ENCODE measurements at regions not wholly inside any gene's neighbourhood (a gene's known extent, or its start where the extent isn't known, plus 50 kb on each side); places are given as distances from the start of the nearest gene placed in this dataset.
A peak's percentile ranks its signal among the peaks of the same experiment; 100 is the strongest.

GRCh38 chr13:53732664-53733063 lies 704.1 kb downstream of the OLFM4 start:
- Histone ChIP-seq H3K36me3 (ENCODE audit: insufficient read depth, low read depth, low read length) (no peaks in the 10 kb centered on the region), H3K4me1 (ENCODE audit: insufficient read depth, low read length) (no peaks in the 10 kb centered on the region), H3K4me3 (ENCODE audit: low read length) (no peak overlapping the region), H3K27me3 (ENCODE audit: insufficient read depth, low read length) (no peaks in the 10 kb centered on the region), H3K9ac (ENCODE audit: low read depth, low read length) (no peak overlapping the region), H3K27ac (ENCODE audit: low read length) (no peak overlapping the region), H3K9me3 (ENCODE audit: insufficient read depth, low read depth, low read length) (no peaks in the 10 kb centered on the region)

- Histone ChIP-seq H3K36me3 (ENCODE audit: insufficient read depth, low read depth, low read length) (no peaks in the 10 kb centered on the region), H3K4me3 (ENCODE audit: low read length) (no peak overlapping the region), H3K27me3 (ENCODE audit: insufficient read depth, low read length) (no peaks in the 10 kb centered on the region), H3K27ac (ENCODE audit: low read length) (no peak overlapping the region), H3K4me1 (ENCODE audit: insufficient read depth, low read length) (no peaks in the 10 kb centered on the region), H3K9me3 (ENCODE audit: insufficient read depth, low read depth, low read length) (no peaks in the 10 kb centered on the region), H3K9ac (ENCODE audit: low read depth, low read length) (no peak overlapping the region)
Observed at GRCh38 chr13:53743906-53744305, 715.3 kb downstream of the OLFM4 start.

- H3K27me3 ChIP-seq (ENCODE audit: insufficient read depth, low read length), result no peaks in the 10 kb centered on the region
- H3K36me3 ChIP-seq (ENCODE audit: insufficient read depth, low read depth, low read length), result no peaks in the 10 kb centered on the region
- no peak overlapping the region for H3K4me3 ChIP-seq (ENCODE audit: low read length)
- no peak overlapping the region for H3K9ac ChIP-seq (ENCODE audit: low read depth, low read length)
- no peaks in the 10 kb centered on the region for H3K9me3 ChIP-seq (ENCODE audit: insufficient read depth, low read depth, low read length)
- H3K27ac ChIP-seq (ENCODE audit: low read length), result no peak overlapping the region
- no peaks in the 10 kb centered on the region for H3K4me1 ChIP-seq (ENCODE audit: insufficient read depth, low read length)
Observed at GRCh38 chr13:53747825-53748224, 719.2 kb downstream of the OLFM4 start.

GRCh38 chr13:53749306-53749705 lies 720.7 kb downstream of the OLFM4 start:
- Histone ChIP-seq H3K4me1 (ENCODE audit: insufficient read depth, low read length) (no peaks in the 10 kb centered on the region), H3K9me3 (ENCODE audit: insufficient read depth, low read depth, low read length) (no peaks in the 10 kb centered on the region), H3K4me3 (ENCODE audit: low read length) (no peak overlapping the region), H3K9ac (ENCODE audit: low read depth, low read length) (no peak overlapping the region), H3K36me3 (ENCODE audit: insufficient read depth, low read depth, low read length) (no peaks in the 10 kb centered on the region), H3K27me3 (ENCODE audit: insufficient read depth, low read length) (no peaks in the 10 kb centered on the region), H3K27ac (ENCODE audit: low read length) (no peak overlapping the region)

- no peak overlapping the region for H3K9ac ChIP-seq (ENCODE audit: low read depth, low read length)
- no peaks in the 10 kb centered on the region for H3K27me3 ChIP-seq (ENCODE audit: insufficient read depth, low read length)
- H3K27ac ChIP-seq (ENCODE audit: low read length), result no peak overlapping the region
- no peaks in the 10 kb centered on the region for H3K9me3 ChIP-seq (ENCODE audit: insufficient read depth, low read depth, low read length)
- no peak overlapping the region for H3K4me3 ChIP-seq (ENCODE audit: low read length)
- peaks cover 3% of the 10 kb centered on the region; the same call in 1 of the 2 replicates for H3K4me1 ChIP-seq (ENCODE audit: insufficient read depth, low read length)
- H3K36me3 ChIP-seq (ENCODE audit: insufficient read depth, low read depth, low read length), result no peaks in the 10 kb centered on the region
Observed at GRCh38 chr13:53759016-53759415, 730.4 kb downstream of the OLFM4 start.

- Histone ChIP-seq H3K27me3 (ENCODE audit: insufficient read depth, low read length) (no peaks in the 10 kb centered on the region), H3K9ac (ENCODE audit: low read depth, low read length) (no peak overlapping the region), H3K4me1 (ENCODE audit: insufficient read depth, low read length) (no peaks in the 10 kb centered on the region), H3K4me3 (ENCODE audit: low read length) (no peak overlapping the region), H3K9me3 (ENCODE audit: insufficient read depth, low read depth, low read length) (no peaks in the 10 kb centered on the region), H3K27ac (ENCODE audit: low read length) (no peak overlapping the region), H3K36me3 (ENCODE audit: insufficient read depth, low read depth, low read length) (no peaks in the 10 kb centered on the region)
Observed at GRCh38 chr13:53775807-53776206, 747.2 kb downstream of the OLFM4 start.

- peaks cover 5% of the 10 kb centered on the region; the same call in 1 of the 2 replicates for H3K4me1 ChIP-seq (ENCODE audit: insufficient read depth, low read length)
- no peaks in the 10 kb centered on the region for H3K9me3 ChIP-seq (ENCODE audit: insufficient read depth, low read depth, low read length)
- no peak overlapping the region for H3K4me3 ChIP-seq (ENCODE audit: low read length)
- no peaks in the 10 kb centered on the region for H3K36me3 ChIP-seq (ENCODE audit: insufficient read depth, low read depth, low read length)
- no peaks in the 10 kb centered on the region for H3K27me3 ChIP-seq (ENCODE audit: insufficient read depth, low read length)
- no peak overlapping the region for H3K9ac ChIP-seq (ENCODE audit: low read depth, low read length)
- no peak overlapping the region for H3K27ac ChIP-seq (ENCODE audit: low read length)
Observed at GRCh38 chr13:53778937-53779336, 750.3 kb downstream of the OLFM4 start.

- Histone ChIP-seq H3K4me1 (ENCODE audit: insufficient read depth, low read length) (peaks cover 5% of the 10 kb centered on the region; the same call in 1 of the 2 replicates), H3K9me3 (ENCODE audit: insufficient read depth, low read depth, low read length) (no peaks in the 10 kb centered on the region), H3K27me3 (ENCODE audit: insufficient read depth, low read length) (no peaks in the 10 kb centered on the region), H3K36me3 (ENCODE audit: insufficient read depth, low read depth, low read length) (no peaks in the 10 kb centered on the region), H3K9ac (ENCODE audit: low read depth, low read length) (no peak overlapping the region), H3K4me3 (ENCODE audit: low read length) (peak overlapping the region; percentile 30), H3K27ac (ENCODE audit: low read length) (no peak overlapping the region)
Observed at GRCh38 chr13:53781941-53782340, 753.3 kb downstream of the OLFM4 start.

- H3K4me1 ChIP-seq (ENCODE audit: insufficient read depth, low read length), result peaks cover 9% of the 10 kb centered on the region; the same call in 1 of the 2 replicates
- peak overlapping the region; percentile 30 for H3K4me3 ChIP-seq (ENCODE audit: low read length)
- no peaks in the 10 kb centered on the region for H3K27me3 ChIP-seq (ENCODE audit: insufficient read depth, low read length)
- no peaks in the 10 kb centered on the region for H3K9me3 ChIP-seq (ENCODE audit: insufficient read depth, low read depth, low read length)
- no peak overlapping the region for H3K9ac ChIP-seq (ENCODE audit: low read depth, low read length)
- no peak overlapping the region for H3K27ac ChIP-seq (ENCODE audit: low read length)
- no peaks in the 10 kb centered on the region for H3K36me3 ChIP-seq (ENCODE audit: insufficient read depth, low read depth, low read length)
Observed at GRCh38 chr13:53782488-53782961, 753.9 kb downstream of the OLFM4 start.

GRCh38 chr13:53783471-53783870 lies 754.9 kb downstream of the OLFM4 start:
- Histone ChIP-seq H3K36me3 (ENCODE audit: insufficient read depth, low read depth, low read length) (no peaks in the 10 kb centered on the region), H3K4me3 (ENCODE audit: low read length) (no peak overlapping the region), H3K4me1 (ENCODE audit: insufficient read depth, low read length) (peaks cover 13% of the 10 kb centered on the region; the same call in 1 of the 2 replicates), H3K27ac (ENCODE audit: low read length) (no peak overlapping the region), H3K27me3 (ENCODE audit: insufficient read depth, low read length) (no peaks in the 10 kb centered on the region), H3K9ac (ENCODE audit: low read depth, low read length) (no peak overlapping the region), H3K9me3 (ENCODE audit: insufficient read depth, low read depth, low read length) (no peaks in the 10 kb centered on the region)

- Histone ChIP-seq H3K9ac (ENCODE audit: low read depth, low read length) (no peak overlapping the region), H3K36me3 (ENCODE audit: insufficient read depth, low read depth, low read length) (no peaks in the 10 kb centered on the region), H3K4me3 (ENCODE audit: low read length) (0 out of 2 replicates have a peak overlapping the region, but pooled peaks have one; percentile 10), H3K9me3 (ENCODE audit: insufficient read depth, low read depth, low read length) (no peaks in the 10 kb centered on the region), H3K27me3 (ENCODE audit: insufficient read depth, low read length) (no peaks in the 10 kb centered on the region), H3K27ac (ENCODE audit: low read length) (no peak overlapping the region), H3K4me1 (ENCODE audit: insufficient read depth, low read length) (peaks cover 13% of the 10 kb centered on the region; the same call in 1 of the 2 replicates)
Observed at GRCh38 chr13:53788286-53788685, 759.7 kb downstream of the OLFM4 start.

- Histone ChIP-seq H3K4me3 (ENCODE audit: low read length) (no peak overlapping the region), H3K4me1 (ENCODE audit: insufficient read depth, low read length) (no peaks in the 10 kb centered on the region; the same call in 1 of the 2 replicates), H3K27ac (ENCODE audit: low read length) (no peak overlapping the region), H3K27me3 (ENCODE audit: insufficient read depth, low read length) (no peaks in the 10 kb centered on the region), H3K9me3 (ENCODE audit: insufficient read depth, low read depth, low read length) (no peaks in the 10 kb centered on the region), H3K9ac (ENCODE audit: low read depth, low read length) (no peak overlapping the region), H3K36me3 (ENCODE audit: insufficient read depth, low read depth, low read length) (no peaks in the 10 kb centered on the region)
Observed at GRCh38 chr13:53800011-53800410, 771.4 kb downstream of the OLFM4 start.

Data from iPS-20b (cell line).